Ovary (tissue), 7 donors: ENCODE measurements at regions not wholly inside any gene's neighbourhood (a gene's known extent, or its start where the extent isn't known, plus 50 kb on each side); places are given as distances from the start of the nearest gene placed in this dataset.

Experiments
- DNase-seq, 5 donors: peaks; one replicate each; pipeline ENCODE4 v3.0.0-alpha.2; 2019 to 2020
- H3K27ac ChIP-seq, 2 donors: fragments of 200-600 bp; one replicate each; pipeline versions ENCODE4 v1.5.1 to v1.8.0; 2019 to 2022
- H3K27me3 ChIP-seq: fragments of 200-600 bp; one replicate; pipeline ENCODE4 v1.8.0; 2022
- H3K36me3 ChIP-seq: fragments of 200-600 bp; sonication (generic); one replicate; pipeline ENCODE4 v1.5.1; 2019
- H3K4me1 ChIP-seq: one replicate; pipeline ENCODE4 v1.8.1; 2013; ENCODE audit warnings: mild to moderate bottlenecking, moderate library complexity; ENCODE audit not compliant: insufficient read depth
- H3K4me3 ChIP-seq: fragments of 200-600 bp; sonication (generic); one replicate; pipeline ENCODE4 v1.5.1; 2017
- H3K9me3 ChIP-seq, 2 donors: fragments of 200-600 bp in 1 of 2; sonication (generic) in 1 of 2; one replicate each; pipeline versions ENCODE4 v1.5.1 to v1.8.1; 2013 to 2019; ENCODE audit warnings: mild to moderate bottlenecking in 1 of 2, moderate library complexity in 1 of 2
- EP300 ChIP-seq: sonication (generic); formaldehyde crosslinking; IDR thresholded peaks from one replicate; pipeline ENCODE4 v1.6.1; 2017; ENCODE audit warnings: antibody characterized with exemption
- POLR2A ChIP-seq: fragments of 450-650 bp; IDR thresholded peaks from one replicate; pipeline ENCODE4 v1.6.1; 2017; ENCODE audit warnings: antibody characterized with exemption, mild to moderate bottlenecking, moderate library complexity
- WGBS, 3 donors: extraction: QIAGEN DNeasy Blood & Tissue Kit in 1 of 3; methylation state at CpG; one replicate each; pipeline versions ENCODE4 v1.1.5 to v1.1.7; 2013 to 2017; 5-methylcytosine and 5-hydroxymethylcytosine counted together
- intact Hi-C, 4 donors: fragments of 100-400 bp; cut with DNase I; formaldehyde crosslinking; loops; one replicate each; pipeline versions ENCODE4 v1.11.0 to v1.15.1; 2022 to 2023
- TF ChIP-seq, protein P1 (sequence below), 3 donors: fragments of 450-650 bp in 2 of 3; fragments of 200-600 bp in 1 of 3; IDR thresholded peaks; one replicate each; pipeline versions ENCODE4 v1.5.1 to v1.8.0; 2016 to 2022; ENCODE audit warnings: antibody characterized with exemption in 3 of 3, mild to moderate bottlenecking in 1 of 3
- donor health status: DM: no; HTN: no; CAD: no; lungs with moderate emphysema.
- donor health status: DM: no; HTN: no; CAD: no.
- donor health status: Bipolar disorder and iron deficiency.
- donor health status: DM: no; HTN: no; CAD: no.
- donor health status: DM: yes; HTN: yes; CAD: no.

DNA sequence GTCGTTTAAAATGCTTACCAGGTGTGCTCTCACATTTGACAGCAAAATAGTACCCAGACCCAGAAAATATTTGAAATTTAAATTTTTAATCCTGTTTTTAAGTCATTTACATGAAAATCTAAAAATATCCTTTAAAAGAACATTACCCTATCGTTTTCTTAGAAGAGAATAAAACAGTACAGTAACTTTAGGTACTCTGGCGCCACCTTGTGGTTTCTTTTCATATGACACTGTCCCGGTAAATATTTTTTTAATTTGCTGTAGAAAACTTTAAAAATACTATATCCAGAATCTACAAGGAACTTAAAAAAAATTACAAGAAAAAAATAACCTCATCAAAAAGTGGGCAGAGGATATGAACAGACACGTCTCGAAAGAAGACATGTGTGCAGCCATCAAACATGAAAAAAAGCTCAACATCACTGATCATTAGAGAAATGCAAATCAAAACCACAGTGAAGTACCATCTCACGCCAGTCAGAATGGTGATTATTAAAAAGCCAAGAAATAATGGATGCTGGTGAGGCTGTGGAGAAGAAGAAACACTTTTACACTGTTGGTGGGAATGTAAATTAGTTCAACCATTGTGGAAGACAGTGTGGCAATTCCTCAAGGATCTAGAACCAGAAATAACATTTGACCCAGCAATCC lies 129.2 kb downstream of the RGS21 start:
- Histone ChIP-seq H3K27me3 (no peaks in the 10 kb centered on the region), H3K4me3 (no peak overlapping the region), H3K9me3 (no peaks in the 10 kb centered on the region), H3K36me3 (no peaks in the 10 kb centered on the region), H3K27ac (no peak overlapping the region), H3K4me1 (no peaks in the 10 kb centered on the region)
- DNase-seq = peak in 4 of 5 donors; percentile 11 to 51 (median 40)
- intact Hi-C loops = no loop called here
- TF ChIP-seq POLR2A (no peak), EP300 (no peak)
- TF ChIP-seq, protein P1, sequence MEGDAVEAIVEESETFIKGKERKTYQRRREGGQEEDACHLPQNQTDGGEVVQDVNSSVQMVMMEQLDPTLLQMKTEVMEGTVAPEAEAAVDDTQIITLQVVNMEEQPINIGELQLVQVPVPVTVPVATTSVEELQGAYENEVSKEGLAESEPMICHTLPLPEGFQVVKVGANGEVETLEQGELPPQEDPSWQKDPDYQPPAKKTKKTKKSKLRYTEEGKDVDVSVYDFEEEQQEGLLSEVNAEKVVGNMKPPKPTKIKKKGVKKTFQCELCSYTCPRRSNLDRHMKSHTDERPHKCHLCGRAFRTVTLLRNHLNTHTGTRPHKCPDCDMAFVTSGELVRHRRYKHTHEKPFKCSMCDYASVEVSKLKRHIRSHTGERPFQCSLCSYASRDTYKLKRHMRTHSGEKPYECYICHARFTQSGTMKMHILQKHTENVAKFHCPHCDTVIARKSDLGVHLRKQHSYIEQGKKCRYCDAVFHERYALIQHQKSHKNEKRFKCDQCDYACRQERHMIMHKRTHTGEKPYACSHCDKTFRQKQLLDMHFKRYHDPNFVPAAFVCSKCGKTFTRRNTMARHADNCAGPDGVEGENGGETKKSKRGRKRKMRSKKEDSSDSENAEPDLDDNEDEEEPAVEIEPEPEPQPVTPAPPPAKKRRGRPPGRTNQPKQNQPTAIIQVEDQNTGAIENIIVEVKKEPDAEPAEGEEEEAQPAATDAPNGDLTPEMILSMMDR (IDR thresholded peaks at IDR 0.05) = peak; percentile 61 to 74 (median 62)
- 10 to 14% (median 12%) methylated on average over 7 of the region's 7 CpGs for WGBS, 3 donors

DNA sequence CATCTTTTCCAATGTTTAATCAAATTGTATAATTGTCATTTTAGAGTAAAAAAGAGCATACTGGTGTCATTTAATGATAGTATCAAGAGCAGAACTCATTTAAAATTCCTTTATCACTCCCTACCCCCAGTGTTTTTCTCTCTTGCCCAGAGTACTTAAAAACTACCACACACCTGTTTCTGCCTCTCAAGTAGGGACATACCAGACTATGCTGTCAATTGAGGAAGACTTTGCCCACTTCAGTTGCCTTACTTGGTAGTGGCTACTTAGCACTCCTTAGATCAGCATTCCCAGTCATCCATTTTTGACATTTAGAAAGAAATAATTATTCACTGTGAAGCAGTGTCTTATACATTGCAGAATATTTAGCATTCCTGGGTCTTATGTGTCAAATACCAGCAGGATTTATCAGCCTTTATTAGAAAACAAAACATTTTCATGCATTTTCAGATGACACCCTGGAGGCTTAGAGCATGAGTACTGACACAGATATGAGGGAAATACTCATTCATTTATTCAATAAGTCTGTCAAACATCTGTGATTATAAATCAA lies 127.5 kb upstream of the RGS1 start:
- no peak for TF ChIP-seq POLR2A
- TF ChIP-seq, protein P1 (IDR thresholded peaks at IDR 0.05) = no peak
- TF ChIP-seq EP300 = no peak
- H3K36me3 ChIP-seq = no peaks in the 10 kb centered on the region
- H3K27me3 ChIP-seq = no peaks in the 10 kb centered on the region
- no peaks in the 10 kb centered on the region for H3K4me1 ChIP-seq
- H3K4me3 ChIP-seq = no peak overlapping the region
- no peaks in the 10 kb centered on the region for H3K9me3 ChIP-seq
- DNase-seq = no peak
- intact Hi-C loops = no loop called here
- no peak overlapping the region for H3K27ac ChIP-seq

DNA sequence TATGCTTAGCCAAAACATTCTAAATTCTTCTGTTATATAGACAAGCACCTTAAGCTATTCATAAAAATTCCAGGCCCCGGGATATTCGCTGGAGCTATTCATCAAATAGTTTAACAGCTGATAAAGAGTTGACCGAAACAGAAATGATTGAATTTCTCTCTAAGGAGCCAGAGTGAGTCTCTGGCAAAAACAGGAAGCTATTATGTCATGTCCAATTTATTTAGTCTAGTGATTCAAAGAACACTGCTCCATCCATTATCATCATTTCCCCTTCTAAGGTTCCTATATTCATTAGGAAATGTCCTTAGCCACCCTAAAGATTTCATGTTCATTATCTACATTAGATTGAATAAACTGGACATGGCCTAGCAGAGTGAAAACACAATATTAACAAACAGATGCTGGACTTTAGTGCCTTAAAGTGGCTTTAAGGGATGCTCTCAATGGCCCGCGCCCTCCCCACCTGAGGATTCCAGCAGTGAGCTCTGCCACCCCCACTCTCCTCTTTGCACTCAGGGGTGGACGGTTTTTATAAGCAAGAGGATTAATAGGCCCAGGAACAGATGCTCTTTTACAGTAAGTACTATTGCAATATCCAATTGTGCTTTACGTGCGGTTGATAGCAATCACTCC lies 122.1 kb upstream of the RGS1 start:
- Histone ChIP-seq H3K27ac (no peak overlapping the region), H3K36me3 (no peaks in the 10 kb centered on the region), H3K27me3 (no peaks in the 10 kb centered on the region), H3K4me1 (no peaks in the 10 kb centered on the region), H3K4me3 (no peak overlapping the region), H3K9me3 (no peaks in the 10 kb centered on the region)
- TF ChIP-seq, protein P1 (IDR thresholded peaks at IDR 0.05) = no peak
- no peak for TF ChIP-seq POLR2A
- TF ChIP-seq EP300 = no peak
- 58 to 69% (median 63%) methylated on average over 8 of the region's 8 CpGs for WGBS, 3 donors
- intact Hi-C loops = no loop called here
- no peak for DNase-seq

DNA sequence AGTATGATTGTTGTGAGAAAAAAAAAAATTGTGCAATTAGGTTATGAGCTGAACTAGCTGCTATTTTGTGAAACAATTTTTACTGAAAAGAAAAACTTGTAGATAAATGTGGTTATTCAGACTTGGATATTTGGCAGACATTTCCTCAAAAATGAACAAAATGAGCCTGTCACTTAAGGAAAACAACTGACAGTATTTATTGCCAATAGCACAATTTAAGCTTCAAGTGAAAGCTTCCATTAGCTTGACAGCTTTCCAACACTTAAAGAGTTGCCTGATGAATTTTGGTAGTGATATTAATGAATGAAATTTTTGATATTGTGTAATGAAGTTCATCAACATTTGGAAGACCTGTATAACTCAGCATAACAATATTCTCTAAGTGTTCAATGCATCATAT lies 116.1 kb upstream of the RGS1 start:
- TF ChIP-seq POLR2A = no peak
- no peak for TF ChIP-seq EP300
- TF ChIP-seq, protein P1 (IDR thresholded peaks at IDR 0.05) = no peak
- Histone ChIP-seq H3K36me3 (no peaks in the 10 kb centered on the region), H3K27me3 (no peaks in the 10 kb centered on the region), H3K27ac (no peak overlapping the region), H3K4me1 (no peaks in the 10 kb centered on the region), H3K4me3 (no peak overlapping the region), H3K9me3 (no peaks in the 10 kb centered on the region)
- DNase-seq = no peak
- intact Hi-C loops = no loop called here
